ENCODE measurements at regions not wholly inside any gene's neighbourhood (a gene's known extent, or its start where the extent isn't known, plus 50 kb on each side); places are given as distances from the start of the nearest gene placed in this dataset.

DNA sequence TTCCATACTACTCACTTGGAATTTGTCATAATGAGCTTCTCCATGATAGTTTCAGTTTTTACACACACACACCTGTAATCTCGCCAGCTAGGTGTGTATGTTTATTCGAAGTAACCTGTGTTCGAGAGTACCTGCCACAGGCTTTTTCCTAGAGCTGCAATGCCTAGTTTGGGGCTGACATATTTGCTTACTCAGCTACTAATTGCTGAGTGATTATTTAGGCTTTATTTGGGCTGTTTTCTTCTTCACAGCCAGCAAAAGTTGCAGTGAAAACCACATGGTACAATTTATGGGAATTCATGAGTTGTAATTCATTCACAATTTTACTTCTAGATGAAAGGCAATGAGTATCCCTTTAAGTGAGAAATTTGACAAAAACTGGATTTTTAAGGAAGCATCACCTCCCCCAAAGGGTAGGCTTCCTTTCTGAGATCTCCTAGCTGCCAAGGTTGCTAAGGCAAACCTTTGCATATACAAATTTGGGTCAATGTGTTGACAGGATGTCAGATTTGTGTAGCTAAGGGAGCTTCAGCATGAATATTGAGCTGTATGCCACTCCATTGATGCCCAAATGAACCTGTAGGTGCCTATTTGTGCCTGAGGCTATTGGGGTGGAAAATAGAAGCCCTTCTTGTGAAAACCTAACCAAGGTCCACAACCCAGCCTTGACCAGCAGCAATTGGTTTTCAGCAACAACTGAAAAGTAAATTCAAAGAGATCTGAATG lies 108.7 kb upstream of the OTX2 start:
- no peaks in the 10 kb centered on the region for H3K4me1 ChIP-seq
- H3K27me3 ChIP-seq, result no peaks in the 10 kb centered on the region
- H3K9me3 ChIP-seq, result no peaks in the 10 kb centered on the region
- TF ChIP-seq, protein P1, sequence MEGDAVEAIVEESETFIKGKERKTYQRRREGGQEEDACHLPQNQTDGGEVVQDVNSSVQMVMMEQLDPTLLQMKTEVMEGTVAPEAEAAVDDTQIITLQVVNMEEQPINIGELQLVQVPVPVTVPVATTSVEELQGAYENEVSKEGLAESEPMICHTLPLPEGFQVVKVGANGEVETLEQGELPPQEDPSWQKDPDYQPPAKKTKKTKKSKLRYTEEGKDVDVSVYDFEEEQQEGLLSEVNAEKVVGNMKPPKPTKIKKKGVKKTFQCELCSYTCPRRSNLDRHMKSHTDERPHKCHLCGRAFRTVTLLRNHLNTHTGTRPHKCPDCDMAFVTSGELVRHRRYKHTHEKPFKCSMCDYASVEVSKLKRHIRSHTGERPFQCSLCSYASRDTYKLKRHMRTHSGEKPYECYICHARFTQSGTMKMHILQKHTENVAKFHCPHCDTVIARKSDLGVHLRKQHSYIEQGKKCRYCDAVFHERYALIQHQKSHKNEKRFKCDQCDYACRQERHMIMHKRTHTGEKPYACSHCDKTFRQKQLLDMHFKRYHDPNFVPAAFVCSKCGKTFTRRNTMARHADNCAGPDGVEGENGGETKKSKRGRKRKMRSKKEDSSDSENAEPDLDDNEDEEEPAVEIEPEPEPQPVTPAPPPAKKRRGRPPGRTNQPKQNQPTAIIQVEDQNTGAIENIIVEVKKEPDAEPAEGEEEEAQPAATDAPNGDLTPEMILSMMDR (IDR thresholded peaks at IDR 0.05), result no peak
- no peak overlapping the region for H3K27ac ChIP-seq
- no peak for DNase-seq (ENCODE audit: low spot score)
- H3K36me3 ChIP-seq, result no peaks in the 10 kb centered on the region
- no peak overlapping the region for H3K4me3 ChIP-seq

DNA sequence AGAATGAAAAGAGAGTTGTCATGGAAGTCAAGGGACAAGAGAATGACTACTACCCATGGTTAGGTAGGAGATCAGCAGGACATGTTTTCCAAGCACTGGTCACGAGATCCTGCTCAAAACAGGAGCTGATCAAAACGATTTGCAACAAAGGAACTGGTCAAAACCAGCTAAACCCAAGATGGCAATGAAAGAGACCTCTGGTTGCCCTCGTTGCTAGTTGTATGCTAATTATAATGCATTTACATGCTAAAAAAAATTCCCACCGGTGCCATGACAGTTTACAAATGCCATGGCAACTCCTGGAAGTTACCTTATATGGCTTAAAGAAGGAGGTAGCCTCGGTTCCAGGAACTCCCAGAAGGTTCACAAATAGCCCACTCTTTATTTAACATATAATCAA lies 95.0 kb upstream of the OTX2 start:
- Histone ChIP-seq H3K36me3 (no peaks in the 10 kb centered on the region), H3K27ac (no peak overlapping the region), H3K27me3 (no peaks in the 10 kb centered on the region), H3K9me3 (no peaks in the 10 kb centered on the region), H3K4me1 (no peaks in the 10 kb centered on the region), H3K4me3 (no peak overlapping the region)
- no peak for DNase-seq (ENCODE audit: low spot score)
- TF ChIP-seq, protein P1 (IDR thresholded peaks at IDR 0.05), result no peak

DNA sequence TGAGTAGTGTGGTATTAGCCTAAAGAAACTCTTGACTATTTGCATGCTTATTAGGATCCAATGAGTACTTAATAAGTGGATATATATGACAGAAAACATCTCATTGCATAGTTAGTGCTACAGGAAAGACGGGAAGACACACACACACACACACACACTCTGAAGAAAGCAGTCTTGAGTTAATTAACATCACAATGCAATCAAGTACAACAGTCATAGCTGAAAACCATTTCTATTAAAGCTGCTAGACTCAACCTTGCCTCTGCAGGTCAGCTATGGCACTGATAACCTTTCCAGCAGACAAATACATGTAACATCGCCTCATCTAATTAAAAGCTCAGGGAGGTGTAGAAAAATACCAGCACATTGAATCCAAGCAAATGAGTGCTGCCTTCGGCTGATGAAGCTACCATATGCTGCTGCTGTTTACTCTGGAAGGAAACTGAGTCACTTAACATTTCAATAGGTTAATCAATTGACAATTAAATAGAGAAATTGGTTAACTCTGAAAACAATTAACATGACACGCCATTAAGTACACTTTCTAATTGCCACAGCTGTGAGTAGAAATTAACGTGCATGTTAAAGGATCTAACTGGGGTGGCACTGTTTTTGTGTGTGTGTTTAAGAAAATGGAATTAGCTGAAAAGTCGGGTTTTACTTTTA lies 93.2 kb upstream of the OTX2 start:
- Histone ChIP-seq H3K27ac (no peak overlapping the region), H3K4me3 (no peak overlapping the region), H3K4me1 (no peaks in the 10 kb centered on the region), H3K27me3 (no peaks in the 10 kb centered on the region), H3K36me3 (no peaks in the 10 kb centered on the region), H3K9me3 (no peaks in the 10 kb centered on the region)
- TF ChIP-seq, protein P1 (IDR thresholded peaks at IDR 0.05), result no peak
- no peak for DNase-seq (ENCODE audit: low spot score)

DNA sequence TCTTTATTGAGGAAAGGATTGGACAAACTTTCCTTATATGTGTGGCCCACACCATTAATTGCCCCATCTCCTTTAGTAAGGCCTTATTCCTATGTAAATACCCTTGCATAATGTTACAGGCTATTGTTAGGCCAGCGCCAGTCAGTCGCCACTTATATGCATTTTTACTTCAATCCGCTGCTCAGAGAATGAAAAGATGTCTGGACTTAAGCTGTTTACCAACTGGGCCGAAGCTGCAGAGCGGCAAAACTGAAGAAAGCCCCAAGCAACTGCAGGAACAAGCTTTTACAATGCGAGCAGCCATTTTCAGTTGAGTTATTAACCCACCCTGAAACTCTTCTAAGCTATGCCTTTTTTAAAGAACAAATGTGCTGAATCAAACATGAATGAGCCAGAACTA lies 92.1 kb upstream of the OTX2 start:
- no peak overlapping the region for H3K27ac ChIP-seq
- H3K27me3 ChIP-seq, result no peaks in the 10 kb centered on the region
- H3K4me3 ChIP-seq, result no peak overlapping the region
- DNase-seq (ENCODE audit: low spot score), result no peak
- TF ChIP-seq, protein P1 (IDR thresholded peaks at IDR 0.05), result no peak
- H3K4me1 ChIP-seq, result no peaks in the 10 kb centered on the region
- no peaks in the 10 kb centered on the region for H3K36me3 ChIP-seq
- H3K9me3 ChIP-seq, result no peaks in the 10 kb centered on the region

DNA sequence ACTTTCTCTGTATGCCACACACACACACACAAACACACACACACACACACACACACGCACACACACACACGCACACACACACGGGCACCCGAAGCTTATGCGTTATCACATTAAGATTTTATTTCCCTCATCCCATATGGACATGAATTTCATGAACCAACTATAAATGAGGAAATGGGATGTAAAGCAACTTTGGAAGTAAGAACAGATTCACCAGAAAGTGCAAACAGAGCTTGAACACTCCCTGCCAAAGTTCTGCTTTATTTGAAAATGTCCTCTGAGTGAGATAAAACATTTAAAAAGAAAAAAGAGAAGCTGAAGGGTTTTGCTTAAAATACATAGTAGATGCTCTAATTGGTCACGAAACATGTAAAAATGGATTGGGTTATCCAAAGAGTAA lies 90.4 kb upstream of the OTX2 start:
- Histone ChIP-seq H3K27me3 (no peaks in the 10 kb centered on the region), H3K36me3 (no peaks in the 10 kb centered on the region), H3K4me1 (no peaks in the 10 kb centered on the region), H3K27ac (no peak overlapping the region), H3K9me3 (no peaks in the 10 kb centered on the region), H3K4me3 (no peak overlapping the region)
- no peak for DNase-seq (ENCODE audit: low spot score)
- TF ChIP-seq, protein P1 (IDR thresholded peaks at IDR 0.05), result no peak
